CD4-positive, alpha-beta memory T cell (primary cell): ENCODE measurements at regions not wholly inside any gene's neighbourhood (a gene's known extent, or its start where the extent isn't known, plus 50 kb on each side); places are given as distances from the start of the nearest gene placed in this dataset.
"Not testable (repeated sequence)": the region's sequence is repeated elsewhere in the genome, so short reads cannot be mapped to it uniquely, and the experiment has no call there.

Experiments used
- CTCF ChIA-PET: fragments of 350-600 bp; sonication (Branson Sonifier 250); formaldehyde crosslinking; loops from one replicate; lab custom pipeline; 2021; ENCODE audit warnings: inconsistent platforms; ENCODE audit not compliant: partially characterized antibody; lab: Charles Lee
- POLR2A ChIA-PET: fragments of 350-600 bp; sonication (Branson Sonifier 250); formaldehyde crosslinking; loops from one replicate; lab custom pipeline; 2021; ENCODE audit not compliant: partially characterized antibody; lab: Charles Lee
- DNase-seq, 5 donors: peaks; one replicate each; pipeline versions ENCODE4 v3.0.0 to v3.0.0-alpha.2; 2020 to 2022; ENCODE audit warnings: mixed read lengths in 1 of 5
- H3K27ac ChIP-seq: one replicate; pipeline ENCODE4 v1.7.0; 2013; ENCODE audit warnings: low read depth, low read length
- H3K27me3 ChIP-seq: 2 replicates; pipeline ENCODE4 v1.7.0; 2013; ENCODE audit warnings: mild to moderate bottlenecking, low read length, moderate library complexity; ENCODE audit not compliant: insufficient read depth
- H3K36me3 ChIP-seq: 2 replicates; pipeline ENCODE4 v1.7.0; 2013; ENCODE audit warnings: mild to moderate bottlenecking, low read length, moderate library complexity; ENCODE audit not compliant: insufficient read depth
- H3K4me1 ChIP-seq: 2 replicates; pipeline ENCODE4 v1.7.0; 2013; ENCODE audit warnings: mild to moderate bottlenecking, low read length, moderate library complexity; ENCODE audit not compliant: insufficient read depth
- H3K4me3 ChIP-seq, 2 donors: one replicate each; pipeline ENCODE4 v1.7.0; 2013; ENCODE audit warnings: low read length in 2 of 2, mild to moderate bottlenecking in 1 of 2
- H3K9me3 ChIP-seq, 2 donors: one replicate each; pipeline ENCODE4 v1.7.0; 2013; ENCODE audit warnings: low read length in 2 of 2, control low read depth in 1 of 2; ENCODE audit not compliant: control insufficient read depth in 1 of 2
- H3K27ac Mint-ChIP-seq, 7 donors: one replicate each; pipeline ENCODE4 v1.8.0; 2020 to 2021; ENCODE audit warnings: mixed read lengths in 7 of 7, mild to moderate bottlenecking in 6 of 7, inconsistent platforms in 3 of 7, moderate library complexity in 3 of 7
- H3K27me3 Mint-ChIP-seq, 2 donors: one replicate each; pipeline ENCODE4 v1.8.0; 2020 to 2021; ENCODE audit warnings: mixed read lengths in 2 of 2
- H3K36me3 Mint-ChIP-seq, 2 donors: one replicate each; pipeline ENCODE4 v1.8.0; 2020 to 2021; ENCODE audit warnings: mixed read lengths in 2 of 2, inconsistent platforms in 1 of 2, mild to moderate bottlenecking in 1 of 2
- H3K4me1 Mint-ChIP-seq, 4 donors: one replicate each; pipeline ENCODE4 v1.8.0; 2020 to 2021; ENCODE audit warnings: mixed read lengths in 4 of 4, mild to moderate bottlenecking in 1 of 4
- H3K4me3 Mint-ChIP-seq, 8 donors: one replicate each; pipeline ENCODE4 v1.8.0; 2020 to 2021; ENCODE audit warnings: mixed read lengths in 8 of 8, mild to moderate bottlenecking in 7 of 8, moderate library complexity in 6 of 8, inconsistent platforms in 3 of 8
- H3K9me3 Mint-ChIP-seq, 8 donors: one replicate each; pipeline ENCODE4 v1.8.0; 2020 to 2021; ENCODE audit warnings: mixed read lengths in 8 of 8, mild to moderate bottlenecking in 5 of 8, inconsistent platforms in 3 of 8, moderate library complexity in 1 of 8
- intact Hi-C: fragments of 100-400 bp; cut with micrococcal nuclease; formaldehyde crosslinking; loops from one replicate; pipeline ENCODE4 v1.15.1; 2023

DNA sequence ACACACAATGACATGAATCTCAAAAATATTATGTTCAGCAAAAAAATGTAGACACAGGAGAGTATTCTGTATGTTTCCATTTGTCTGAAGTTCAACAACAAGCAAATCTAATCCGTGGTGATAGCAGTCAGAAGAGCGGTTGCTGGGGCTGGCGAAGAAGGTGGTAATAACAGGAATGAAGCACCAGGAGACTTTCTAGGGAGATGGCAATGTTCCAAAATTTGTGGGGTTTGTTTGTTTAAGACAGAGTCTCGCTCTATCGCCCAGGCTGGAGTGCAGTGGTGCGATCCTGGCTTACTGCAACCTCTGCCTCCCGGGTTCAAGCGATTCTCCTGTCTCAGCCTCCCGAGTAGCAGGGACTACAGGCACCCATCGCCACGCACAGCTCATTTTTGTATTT, 177.8 kb downstream of the FOXB1 start:
- H3K27me3 Mint-ChIP-seq: peaks cover 12 to 22% of the 10 kb centered on the region in 2 donors
- H3K4me1 Mint-ChIP-seq: not testable (repeated sequence)

DNA sequence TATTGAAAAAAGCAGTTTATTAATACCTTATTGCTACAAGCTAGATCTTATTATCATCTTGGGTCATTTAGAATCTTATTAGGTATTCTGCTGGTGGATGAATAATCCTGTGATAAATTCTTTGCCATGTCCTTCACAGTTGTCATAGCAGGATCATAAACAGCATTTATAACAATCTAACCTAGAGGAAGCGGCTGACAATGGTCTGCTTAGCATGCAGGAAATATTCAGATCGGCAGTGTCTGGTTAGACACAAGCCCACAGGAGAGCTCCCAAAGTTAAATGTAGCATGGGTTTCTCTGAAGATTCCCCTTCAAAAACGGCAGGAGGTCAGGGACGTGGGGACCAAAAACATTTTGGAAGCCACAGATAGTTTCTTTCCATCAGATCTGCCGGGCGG, 179.3 kb downstream of the FOXB1 start:
- no peaks in the 10 kb centered on the region for H3K36me3 Mint-ChIP-seq
- Histone ChIP-seq H3K4me3 (no peak overlapping the region), H3K4me1 (no peaks in the 10 kb centered on the region), H3K36me3 (no peaks in the 10 kb centered on the region), H3K9me3 (no peaks in the 10 kb centered on the region), H3K27ac (no peak overlapping the region), H3K27me3 (no peaks in the 10 kb centered on the region)
- no peaks in the 10 kb centered on the region for H3K4me1 Mint-ChIP-seq
- H3K9me3 Mint-ChIP-seq: peaks cover 0 to 1% (median 0%) of the 10 kb centered on the region in 8 donors
- intact Hi-C loops: no loop called here
- CTCF ChIA-PET: interaction anchor here (1.0 to 6.7 kb wide), 4 partner anchors 12 to 432 kb away, joined by 3 to 76 read pairs (median 5); no protein-coding TSS in a partner anchor
- DNase-seq: no peak
- POLR2A ChIA-PET: no interaction called here
- peaks cover 18 to 31% of the 10 kb centered on the region in 2 donors for H3K27me3 Mint-ChIP-seq
- no peak overlapping the region for H3K4me3 Mint-ChIP-seq
- H3K27ac Mint-ChIP-seq: no peak overlapping the region

More for the DNA sequence above, 177.8 kb downstream of the FOXB1 start:
- DNase-seq, H3K36me3 ChIP-seq, H3K4me3 Mint-ChIP-seq, H3K9me3 ChIP-seq, H3K9me3 Mint-ChIP-seq, H3K27ac ChIP-seq, H3K36me3 Mint-ChIP-seq, H3K4me1 ChIP-seq, H3K4me3 ChIP-seq, H3K27ac Mint-ChIP-seq, H3K27me3 ChIP-seq: not testable (repeated sequence)
- intact Hi-C loops: loop anchor here (2.0 kb wide), 1 partner anchor 145 kb away; no protein-coding TSS in a partner anchor
- CTCF ChIA-PET: interaction anchor here (1.0 to 6.7 kb wide), 5 partner anchors 10 to 491 kb away, joined by 3 to 76 read pairs (median 5); no protein-coding TSS in a partner anchor
- POLR2A ChIA-PET: interaction anchor here (0.9 kb wide), 1 partner anchor 430 kb away, joined by 3 read pairs; no protein-coding TSS in a partner anchor

DNA sequence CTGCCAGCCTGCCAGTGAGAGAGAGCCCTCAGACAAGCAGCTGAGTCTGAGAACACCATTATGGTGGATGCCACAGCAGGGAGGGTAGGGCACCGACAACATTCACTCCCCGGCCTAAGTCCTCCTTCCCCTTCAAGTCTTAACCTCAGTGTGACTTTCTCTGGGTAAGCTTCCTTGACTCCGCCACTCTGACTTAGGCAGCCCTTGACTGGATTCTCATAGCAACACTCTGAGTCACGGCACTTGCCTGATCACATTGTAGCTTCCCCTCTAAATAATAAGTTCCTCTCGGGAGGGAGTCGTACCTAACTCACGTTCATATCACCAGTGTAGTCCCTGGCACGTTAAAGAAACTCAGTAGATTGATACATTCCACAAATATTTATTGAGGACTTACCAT, 180.5 kb downstream of the FOXB1 start:
- ChIA-PET POLR2A (no interaction called here), CTCF (interaction anchor here (1.5 kb wide), 1 partner anchor 266 kb away, joined by 3 read pairs; no protein-coding TSS in a partner anchor)
- no peak for DNase-seq
- Histone ChIP-seq H3K27me3 (no peaks in the 10 kb centered on the region), H3K4me3 (no peak overlapping the region), H3K4me1 (no peaks in the 10 kb centered on the region), H3K9me3 (no peaks in the 10 kb centered on the region), H3K27ac (no peak overlapping the region), H3K36me3 (no peaks in the 10 kb centered on the region)
- H3K4me3 Mint-ChIP-seq: no peak overlapping the region
- H3K27me3 Mint-ChIP-seq: peaks cover 18 to 34% of the 10 kb centered on the region in 2 donors
- no peaks in the 10 kb centered on the region for H3K36me3 Mint-ChIP-seq
- intact Hi-C loops: no loop called here
- H3K4me1 Mint-ChIP-seq: no peaks in the 10 kb centered on the region
- peaks cover 0 to 1% (median 0%) of the 10 kb centered on the region in 8 donors for H3K9me3 Mint-ChIP-seq
- no peak overlapping the region for H3K27ac Mint-ChIP-seq

DNA sequence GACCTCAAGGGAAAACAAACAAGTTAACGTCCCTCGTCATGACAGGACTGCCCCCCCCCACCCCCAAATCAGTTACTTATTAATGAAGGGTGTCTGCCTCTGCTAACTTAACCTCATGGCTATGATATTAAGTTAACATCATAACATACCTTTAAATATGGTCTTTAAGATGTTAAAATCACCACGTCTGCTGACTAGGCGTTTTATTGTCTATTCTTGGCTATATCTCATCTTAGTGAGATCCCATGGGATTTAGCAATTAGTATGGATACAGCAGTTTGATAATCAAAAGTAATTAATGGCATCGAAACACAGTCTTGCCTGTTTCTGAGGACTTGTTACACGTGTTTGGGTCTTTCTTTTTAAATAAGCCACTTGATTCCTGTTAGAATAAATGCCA, 186.9 kb downstream of the FOXB1 start:
- Histone ChIP-seq H3K4me3 (no peak overlapping the region), H3K4me1 (no peaks in the 10 kb centered on the region), H3K27me3 (no peaks in the 10 kb centered on the region), H3K9me3 (no peaks in the 10 kb centered on the region), H3K27ac (no peak overlapping the region), H3K36me3 (no peaks in the 10 kb centered on the region)
- Mint-ChIP-seq H3K4me1 (no peaks in the 10 kb centered on the region), H3K36me3 (no peaks in the 10 kb centered on the region), H3K9me3 (no peaks in the 10 kb centered on the region), H3K27ac (no peak overlapping the region), H3K4me3 (no peak overlapping the region), H3K27me3 (peaks cover 13 to 30% of the 10 kb centered on the region in 2 donors)
- DNase-seq: no peak
- ChIA-PET CTCF (no interaction called here), POLR2A (no interaction called here)
- intact Hi-C loops: no loop called here

DNA sequence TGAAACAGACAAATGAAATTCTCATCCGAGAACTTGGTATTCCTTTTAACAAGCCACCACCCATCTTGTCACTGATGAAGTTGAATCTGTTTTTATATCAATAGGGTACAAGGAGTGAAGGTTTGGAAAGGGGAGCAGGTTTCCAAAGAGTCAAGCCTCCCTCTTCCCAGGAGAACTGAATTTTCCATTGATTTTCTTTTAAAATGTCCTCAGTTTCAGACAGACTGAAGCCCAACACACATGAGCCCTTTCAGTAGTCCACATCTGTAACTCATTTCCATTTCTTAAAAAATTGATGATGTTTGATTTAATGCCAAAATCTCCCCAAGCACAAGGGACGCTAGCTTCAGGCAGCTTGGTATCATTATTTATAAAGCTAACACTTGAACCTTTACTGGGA, 187.7 kb downstream of the FOXB1 start:
- intact Hi-C loops: no loop called here

DNA sequence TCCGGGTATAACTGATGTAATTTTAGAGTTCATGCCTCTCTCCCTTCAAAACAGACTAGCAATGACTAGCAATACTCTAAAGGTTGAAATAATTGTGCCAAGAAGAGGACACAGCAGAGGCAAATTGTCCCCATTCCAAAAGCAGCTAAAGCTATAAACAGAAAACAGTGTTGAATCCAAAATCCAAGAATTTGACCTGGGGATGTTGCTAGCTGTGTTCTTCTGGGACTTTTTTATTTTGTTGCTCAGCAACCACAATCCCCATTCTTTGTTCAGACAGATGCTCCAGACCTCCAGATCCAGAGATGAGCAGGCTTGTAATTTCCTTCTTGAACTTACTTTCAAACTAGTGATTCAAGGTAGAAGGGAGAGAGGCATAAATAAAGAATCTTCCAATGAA, 191.5 kb downstream of the FOXB1 start:
- POLR2A ChIA-PET: no interaction called here
- no peak overlapping the region for H3K4me3 Mint-ChIP-seq
- H3K27me3 Mint-ChIP-seq: peaks cover 20 to 35% of the 10 kb centered on the region in 2 donors
- H3K36me3 Mint-ChIP-seq: no peaks in the 10 kb centered on the region
- CTCF ChIA-PET: interaction anchor here (1.8 kb wide), 1 partner anchor 15 kb away, joined by 5 read pairs; no protein-coding TSS in a partner anchor
- intact Hi-C loops: no loop called here
- DNase-seq: no peak
- Histone ChIP-seq H3K9me3 (no peaks in the 10 kb centered on the region), H3K4me3 (no peak overlapping the region), H3K36me3 (no peaks in the 10 kb centered on the region), H3K27me3 (no peaks in the 10 kb centered on the region), H3K4me1 (no peaks in the 10 kb centered on the region), H3K27ac (no peak overlapping the region)
- no peaks in the 10 kb centered on the region for H3K9me3 Mint-ChIP-seq
- H3K27ac Mint-ChIP-seq: no peak overlapping the region
- no peaks in the 10 kb centered on the region for H3K4me1 Mint-ChIP-seq

More for the DNA sequence above, 187.7 kb downstream of the FOXB1 start:
- H3K4me1 Mint-ChIP-seq: no peaks in the 10 kb centered on the region
- no peaks in the 10 kb centered on the region for H3K4me1 ChIP-seq
- no peaks in the 10 kb centered on the region for H3K9me3 ChIP-seq
- no peak overlapping the region for H3K27ac ChIP-seq
- no peaks in the 10 kb centered on the region for H3K9me3 Mint-ChIP-seq
- no peak overlapping the region for H3K4me3 ChIP-seq
- no peaks in the 10 kb centered on the region for H3K36me3 Mint-ChIP-seq
- peaks cover 13 to 36% of the 10 kb centered on the region in 2 donors for H3K27me3 Mint-ChIP-seq
- no peaks in the 10 kb centered on the region for H3K27me3 ChIP-seq
- no peak overlapping the region for H3K4me3 Mint-ChIP-seq
- H3K27ac Mint-ChIP-seq: no peak overlapping the region
- H3K36me3 ChIP-seq: no peaks in the 10 kb centered on the region
- no peak for DNase-seq
- ChIA-PET CTCF (interaction anchor here (1.3 kb wide), 1 partner anchor 12 kb away, joined by 4 read pairs; no protein-coding TSS in a partner anchor), POLR2A (no interaction called here)

DNA sequence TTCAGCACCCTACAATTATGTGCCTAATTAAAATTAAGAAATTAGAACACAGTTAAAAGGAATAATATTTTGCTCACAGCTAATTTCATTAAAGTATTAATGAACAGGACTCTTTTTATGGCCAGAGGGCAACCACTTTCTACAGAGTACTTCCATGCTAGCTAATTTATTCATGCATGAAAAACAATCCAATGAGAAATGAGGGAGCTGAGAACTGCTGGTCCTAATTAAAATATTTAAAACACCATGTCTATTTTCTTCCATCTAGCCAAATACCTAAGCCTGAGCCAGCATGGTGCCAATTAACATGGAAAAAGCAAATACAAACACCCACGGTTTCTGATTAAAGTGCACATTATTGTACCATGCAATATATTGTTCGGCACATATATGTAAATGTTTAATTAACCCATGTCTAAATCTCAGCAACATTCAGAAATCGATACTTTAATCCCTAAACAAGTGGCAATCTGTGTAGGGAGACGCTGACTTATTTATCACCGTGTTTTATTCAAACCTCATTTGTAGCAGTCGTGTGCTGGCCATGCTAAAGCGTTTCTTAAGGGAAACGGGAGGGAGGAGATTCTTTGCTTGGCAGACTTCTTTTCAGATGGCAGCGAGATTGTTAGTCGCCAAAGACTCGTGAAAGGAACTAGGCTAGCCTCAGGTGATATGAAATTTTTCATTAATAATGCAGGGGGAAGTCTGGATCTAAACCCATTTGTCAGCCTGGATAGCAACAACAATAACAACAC, 193.5 kb downstream of the ANXA2 start:
- Mint-ChIP-seq H3K27ac (no peak overlapping the region), H3K27me3 (peaks cover 32 to 34% of the 10 kb centered on the region in 2 donors), H3K4me1 (no peaks in the 10 kb centered on the region), H3K9me3 (no peaks in the 10 kb centered on the region), H3K36me3 (no peaks in the 10 kb centered on the region), H3K4me3 (no peak overlapping the region)
- Histone ChIP-seq H3K9me3 (no peaks in the 10 kb centered on the region), H3K36me3 (no peaks in the 10 kb centered on the region), H3K4me3 (no peak overlapping the region), H3K27me3 (peaks cover 5% of the 10 kb centered on the region), H3K4me1 (no peaks in the 10 kb centered on the region), H3K27ac (no peak overlapping the region)
- ChIA-PET CTCF (interaction anchor here (0.6 kb wide), 1 partner anchor 405 kb away, joined by 3 read pairs; no protein-coding TSS in a partner anchor), POLR2A (no interaction called here)
- DNase-seq: no peak
- intact Hi-C loops: no loop called here
